ENCODE measurements at regions not wholly inside any gene's neighbourhood (a gene's known extent, or its start where the extent isn't known, plus 50 kb on each side); places are given as distances from the start of the nearest gene placed in this dataset.

GRCh38 chr9:85142496-85142911, 473.0 kb downstream of the NTRK2 start:
- DNase-seq (no peak), ATAC-seq (ENCODE audit: insufficient read depth, low read depth) (no peak)
- H3K9ac ChIP-seq (ENCODE audit: low read depth, low read length) = no peak overlapping the region
- H3K27me3 ChIP-seq (ENCODE audit: insufficient read depth, low read length, poor library complexity) = no peaks in the 10 kb centered on the region
- H3K9me3 ChIP-seq (ENCODE audit: insufficient read depth, low read length, severe bottlenecking) = no peaks in the 10 kb centered on the region
- no peaks in the 10 kb centered on the region for H3K79me2 ChIP-seq (ENCODE audit: insufficient read depth, low read length)
- no peak overlapping the region for H3K27ac ChIP-seq (ENCODE audit: low read length)
- TF ChIP-seq CTCF (IDR thresholded peaks at IDR 0.05; ENCODE audit: borderline replicate concordance, extremely low read depth, low read length, poor library complexity, severe bottlenecking) (no peak), EZH2 (IDR thresholded peaks at IDR 0.05; ENCODE audit: borderline replicate concordance, low read depth, low read length, severe bottlenecking) (no peak)
- no peak overlapping the region for H2AFZ ChIP-seq (ENCODE audit: low read depth, low read length)
- H3K36me3 ChIP-seq (ENCODE audit: insufficient read depth, low read length) = no peaks in the 10 kb centered on the region
- H4K20me1 ChIP-seq (ENCODE audit: insufficient read depth, low read length) = no peaks in the 10 kb centered on the region
- no peak overlapping the region for H3K4me3 ChIP-seq (ENCODE audit: low read depth in 1 of 2, low read length in 2 of 2)
- no peaks in the 10 kb centered on the region for H3K4me1 ChIP-seq (ENCODE audit: insufficient read depth, low read length)
- no peak overlapping the region for H3K4me2 ChIP-seq (ENCODE audit: insufficient read depth, low read length)

- Histone ChIP-seq H3K27me3 (ENCODE audit: insufficient read depth, low read length, poor library complexity) (no peaks in the 10 kb centered on the region), H3K4me1 (ENCODE audit: insufficient read depth, low read length) (no peaks in the 10 kb centered on the region), H3K9me3 (ENCODE audit: insufficient read depth, low read length, severe bottlenecking) (no peaks in the 10 kb centered on the region), H3K9ac (ENCODE audit: low read depth, low read length) (no peak overlapping the region), H3K36me3 (ENCODE audit: insufficient read depth, low read length) (no peaks in the 10 kb centered on the region), H3K79me2 (ENCODE audit: insufficient read depth, low read length) (no peaks in the 10 kb centered on the region), H3K27ac (ENCODE audit: low read length) (no peak overlapping the region), H2AFZ (ENCODE audit: low read depth, low read length) (no peak overlapping the region), H3K4me2 (ENCODE audit: insufficient read depth, low read length) (no peak overlapping the region), H4K20me1 (ENCODE audit: insufficient read depth, low read length) (no peaks in the 10 kb centered on the region), H3K4me3 (ENCODE audit: low read depth in 1 of 2, low read length in 2 of 2) (no peak overlapping the region)
- TF ChIP-seq EZH2 (IDR thresholded peaks at IDR 0.05; ENCODE audit: borderline replicate concordance, low read depth, low read length, severe bottlenecking) (no peak), CTCF (IDR thresholded peaks at IDR 0.05; ENCODE audit: borderline replicate concordance, extremely low read depth, low read length, poor library complexity, severe bottlenecking) (no peak)
- no peak for ATAC-seq (ENCODE audit: insufficient read depth, low read depth)
- DNase-seq = no peak
Measured at GRCh38 chr9:85137696-85138095, 468.2 kb downstream of the NTRK2 start.

GRCh38 chr9:85136987-85137386, 467.5 kb downstream of the NTRK2 start:
- Histone ChIP-seq H3K9ac (ENCODE audit: low read depth, low read length) (no peak overlapping the region), H3K36me3 (ENCODE audit: insufficient read depth, low read length) (no peaks in the 10 kb centered on the region), H3K79me2 (ENCODE audit: insufficient read depth, low read length) (no peaks in the 10 kb centered on the region), H3K27ac (ENCODE audit: low read length) (no peak overlapping the region), H3K4me1 (ENCODE audit: insufficient read depth, low read length) (no peaks in the 10 kb centered on the region), H3K9me3 (ENCODE audit: insufficient read depth, low read length, severe bottlenecking) (no peaks in the 10 kb centered on the region), H3K4me2 (ENCODE audit: insufficient read depth, low read length) (no peak overlapping the region), H3K4me3 (ENCODE audit: low read depth in 1 of 2, low read length in 2 of 2) (no peak overlapping the region), H4K20me1 (ENCODE audit: insufficient read depth, low read length) (no peaks in the 10 kb centered on the region), H2AFZ (ENCODE audit: low read depth, low read length) (no peak overlapping the region), H3K27me3 (ENCODE audit: insufficient read depth, low read length, poor library complexity) (no peaks in the 10 kb centered on the region)
- DNase-seq (no peak), ATAC-seq (ENCODE audit: insufficient read depth, low read depth) (no peak)
- TF ChIP-seq EZH2 (IDR thresholded peaks at IDR 0.05; ENCODE audit: borderline replicate concordance, low read depth, low read length, severe bottlenecking) (no peak), CTCF (IDR thresholded peaks at IDR 0.05; ENCODE audit: borderline replicate concordance, extremely low read depth, low read length, poor library complexity, severe bottlenecking) (no peak)

DNA sequence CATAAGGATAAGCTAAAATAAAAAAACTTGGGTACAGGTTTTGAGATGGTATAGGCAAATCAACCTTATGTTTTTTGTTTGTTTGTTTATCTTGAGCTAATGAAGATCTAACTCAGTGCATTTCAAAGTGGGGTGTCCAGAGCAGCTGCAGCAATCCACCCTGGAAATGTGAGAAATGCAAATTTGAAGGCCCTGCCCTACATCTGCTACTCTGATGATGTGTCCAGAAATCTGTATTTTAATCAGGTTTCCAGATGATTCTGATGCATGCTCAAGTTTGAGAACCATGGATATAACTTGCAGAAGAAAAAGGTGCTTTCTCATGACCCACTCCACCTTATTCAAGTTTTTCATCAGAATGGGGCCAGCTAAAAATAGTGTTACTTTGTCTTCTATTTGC, 467.0 kb downstream of the NTRK2 start:
- H2AFZ ChIP-seq (ENCODE audit: low read depth, low read length) = no peak overlapping the region

More for the DNA sequence above, 467.0 kb downstream of the NTRK2 start:
- no peak for ATAC-seq (ENCODE audit: insufficient read depth, low read depth)
- H3K27ac ChIP-seq (ENCODE audit: low read length) = no peak overlapping the region
- no peak overlapping the region for H3K9ac ChIP-seq (ENCODE audit: low read depth, low read length)
- H3K27me3 ChIP-seq (ENCODE audit: insufficient read depth, low read length, poor library complexity) = no peaks in the 10 kb centered on the region
- H3K4me2 ChIP-seq (ENCODE audit: insufficient read depth, low read length) = no peak overlapping the region
- H4K20me1 ChIP-seq (ENCODE audit: insufficient read depth, low read length) = no peaks in the 10 kb centered on the region
- no peak for TF ChIP-seq EZH2 (IDR thresholded peaks at IDR 0.05; ENCODE audit: borderline replicate concordance, low read depth, low read length, severe bottlenecking)
- no peaks in the 10 kb centered on the region for H3K79me2 ChIP-seq (ENCODE audit: insufficient read depth, low read length)
- H3K4me3 ChIP-seq (ENCODE audit: low read depth in 1 of 2, low read length in 2 of 2) = no peak overlapping the region
- DNase-seq = no peak
- no peaks in the 10 kb centered on the region for H3K36me3 ChIP-seq (ENCODE audit: insufficient read depth, low read length)
- no peaks in the 10 kb centered on the region for H3K9me3 ChIP-seq (ENCODE audit: insufficient read depth, low read length, severe bottlenecking)
- no peaks in the 10 kb centered on the region for H3K4me1 ChIP-seq (ENCODE audit: insufficient read depth, low read length)

Measured in DND-41 (cell line).